Ishikawa (cell line): ENCODE measurements at regions not wholly inside any gene's neighbourhood (a gene's known extent, or its start where the extent isn't known, plus 50 kb on each side); places are given as distances from the start of the nearest gene placed in this dataset.

Experiments
- CEBPB ChIP-seq: IDR thresholded peaks from 2 replicates; pipeline ENCODE4 v1.6.1; 2012
- CREB1 ChIP-seq: IDR thresholded peaks from 2 replicates; pipeline ENCODE4 v1.6.1; 2012; ENCODE audit warnings: low read depth
- EGR1 ChIP-seq: IDR thresholded peaks from 2 replicates; pipeline ENCODE4 v1.6.1; 2012
- EP300 ChIP-seq: IDR thresholded peaks from 2 replicates; pipeline ENCODE4 v1.6.1; 2012; ENCODE audit warnings: borderline replicate concordance
- NFIC ChIP-seq: IDR thresholded peaks from 2 replicates; pipeline ENCODE4 v1.6.1; 2012
- TAF1 ChIP-seq: IDR thresholded peaks from 2 replicates; pipeline ENCODE4 v1.6.1; 2012; ENCODE audit warnings: low read depth, mild to moderate bottlenecking
- TEAD4 ChIP-seq: IDR thresholded peaks from 2 replicates; pipeline ENCODE4 v1.6.1; 2012
- USF1 ChIP-seq: IDR thresholded peaks from 2 replicates; pipeline ENCODE4 v1.6.1; 2012
- YY1 ChIP-seq: IDR thresholded peaks from 2 replicates; pipeline ENCODE4 v1.6.1; 2012; ENCODE audit warnings: low read depth
- ZBTB7A ChIP-seq: IDR thresholded peaks from 2 replicates; pipeline ENCODE4 v1.6.1; 2012; ENCODE audit warnings: low read depth
- TF ChIP-seq, protein P1 (sequence below): IDR thresholded peaks from 2 replicates; pipeline ENCODE4 v1.6.1; 2012; ENCODE audit warnings: low read depth, mild to moderate bottlenecking
- TF ChIP-seq, protein P2 (sequence below): IDR thresholded peaks from 2 replicates; pipeline ENCODE4 v1.6.1; 2012

DNA sequence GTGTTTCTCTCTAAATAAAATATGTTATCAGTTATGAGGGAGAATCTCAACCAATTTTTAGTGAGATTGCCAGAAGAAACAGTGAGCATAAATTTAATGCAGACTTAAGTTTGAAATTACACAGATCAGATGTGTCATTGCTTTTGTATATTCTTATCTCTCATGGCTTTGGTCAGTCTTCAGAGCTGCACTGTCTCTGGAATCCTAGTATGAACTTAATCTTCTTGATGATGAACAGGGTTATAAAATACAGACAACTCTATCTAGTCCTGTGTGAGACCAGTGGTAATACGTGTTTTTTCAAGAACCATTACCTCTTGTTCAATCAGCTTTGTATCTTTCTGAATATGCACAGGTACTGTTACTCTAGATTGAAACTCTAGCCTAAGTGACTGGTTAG lies 528.0 kb downstream of the DACH1 start:
- TF ChIP-seq TEAD4 (no peak), ZBTB7A (no peak), EGR1 (no peak), TAF1 (no peak), EP300 (no peak), USF1 (no peak), NFIC (no peak), CEBPB (no peak), YY1 (no peak), CREB1 (no peak)
- TF ChIP-seq, protein P1, sequence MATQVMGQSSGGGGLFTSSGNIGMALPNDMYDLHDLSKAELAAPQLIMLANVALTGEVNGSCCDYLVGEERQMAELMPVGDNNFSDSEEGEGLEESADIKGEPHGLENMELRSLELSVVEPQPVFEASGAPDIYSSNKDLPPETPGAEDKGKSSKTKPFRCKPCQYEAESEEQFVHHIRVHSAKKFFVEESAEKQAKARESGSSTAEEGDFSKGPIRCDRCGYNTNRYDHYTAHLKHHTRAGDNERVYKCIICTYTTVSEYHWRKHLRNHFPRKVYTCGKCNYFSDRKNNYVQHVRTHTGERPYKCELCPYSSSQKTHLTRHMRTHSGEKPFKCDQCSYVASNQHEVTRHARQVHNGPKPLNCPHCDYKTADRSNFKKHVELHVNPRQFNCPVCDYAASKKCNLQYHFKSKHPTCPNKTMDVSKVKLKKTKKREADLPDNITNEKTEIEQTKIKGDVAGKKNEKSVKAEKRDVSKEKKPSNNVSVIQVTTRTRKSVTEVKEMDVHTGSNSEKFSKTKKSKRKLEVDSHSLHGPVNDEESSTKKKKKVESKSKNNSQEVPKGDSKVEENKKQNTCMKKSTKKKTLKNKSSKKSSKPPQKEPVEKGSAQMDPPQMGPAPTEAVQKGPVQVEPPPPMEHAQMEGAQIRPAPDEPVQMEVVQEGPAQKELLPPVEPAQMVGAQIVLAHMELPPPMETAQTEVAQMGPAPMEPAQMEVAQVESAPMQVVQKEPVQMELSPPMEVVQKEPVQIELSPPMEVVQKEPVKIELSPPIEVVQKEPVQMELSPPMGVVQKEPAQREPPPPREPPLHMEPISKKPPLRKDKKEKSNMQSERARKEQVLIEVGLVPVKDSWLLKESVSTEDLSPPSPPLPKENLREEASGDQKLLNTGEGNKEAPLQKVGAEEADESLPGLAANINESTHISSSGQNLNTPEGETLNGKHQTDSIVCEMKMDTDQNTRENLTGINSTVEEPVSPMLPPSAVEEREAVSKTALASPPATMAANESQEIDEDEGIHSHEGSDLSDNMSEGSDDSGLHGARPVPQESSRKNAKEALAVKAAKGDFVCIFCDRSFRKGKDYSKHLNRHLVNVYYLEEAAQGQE: no peak
- TF ChIP-seq, protein P2, sequence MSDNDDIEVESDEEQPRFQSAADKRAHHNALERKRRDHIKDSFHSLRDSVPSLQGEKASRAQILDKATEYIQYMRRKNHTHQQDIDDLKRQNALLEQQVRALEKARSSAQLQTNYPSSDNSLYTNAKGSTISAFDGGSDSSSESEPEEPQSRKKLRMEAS: no peak
